OCI-LY7 (cell line): ENCODE measurements at regions not wholly inside any gene's neighbourhood (a gene's known extent, or its start where the extent isn't known, plus 50 kb on each side); places are given as distances from the start of the nearest gene placed in this dataset.

Source experiments
- BruUV-seq: library from RNA; stranded (reverse); fragments of 400-500 nt; replicated peaks from 2 replicates; lab custom pipeline; 2021; lab: Mats Ljungman, UMichigan
- CTCF ChIA-PET: fragments of 300-600 bp; sonication (Branson Sonifier 250); formaldehyde crosslinking; loops from one replicate; lab custom pipeline; 2022; ENCODE audit warnings: antibody characterized with exemption; ENCODE audit not compliant: unreplicated experiment; lab: Charles Lee
- POLR2A ChIA-PET: fragments of 300-600 bp; sonication (Branson Sonifier 250); formaldehyde crosslinking; loops from one replicate; lab custom pipeline; 2022; ENCODE audit warnings: antibody characterized with exemption; lab: Charles Lee
- DNase-seq: peaks from one replicate; pipeline ENCODE4 v3.0.0-alpha.2; 2015; ENCODE audit warnings: low spot score
- H2AFZ ChIP-seq: fragments of 200-600 bp; sonication (generic), shearing (Covaris generic); 2 replicates; pipeline ENCODE4 v1.6.1; 2014; ENCODE audit warnings: mild to moderate bottlenecking, antibody characterized with exemption, low read length, moderate library complexity
- H3K27ac ChIP-seq: fragments of 200-600 bp; sonication (generic); 2 replicates; pipeline ENCODE4 v1.5.1; 2014; ENCODE audit warnings: mixed run types, low read depth, mild to moderate bottlenecking, moderate library complexity, low read length, inconsistent platforms; ENCODE audit not compliant: poor library complexity, severe bottlenecking
- H3K36me3 ChIP-seq: fragments of 200-600 bp; sonication (generic); 2 replicates; pipeline ENCODE4 v1.6.1; 2014; ENCODE audit warnings: mild to moderate bottlenecking, antibody characterized with exemption, low read length, moderate library complexity, mixed read lengths; ENCODE audit not compliant: insufficient read depth
- H3K4me1 ChIP-seq: fragments of 200-600 bp; sonication (generic); 2 replicates; pipeline ENCODE4 v1.5.1; 2014; ENCODE audit warnings: mild to moderate bottlenecking, low read length; ENCODE audit not compliant: insufficient read depth, poor library complexity, severe bottlenecking
- H3K4me2 ChIP-seq: fragments of 200-600 bp; sonication (generic); 2 replicates; pipeline ENCODE4 v1.6.1; 2014; ENCODE audit warnings: mild to moderate bottlenecking, low read length
- H3K4me3 ChIP-seq: fragments of 200-600 bp; sonication (generic); 2 replicates; pipeline ENCODE4 v1.5.1; 2014; ENCODE audit warnings: mild to moderate bottlenecking, low read depth, low read length; ENCODE audit not compliant: poor library complexity, severe bottlenecking
- H3K79me2 ChIP-seq: fragments of 200-600 bp; sonication (generic); 2 replicates; pipeline ENCODE4 v1.6.1; 2016; ENCODE audit warnings: low read depth, mild to moderate bottlenecking, low read length, moderate library complexity, mixed read lengths; ENCODE audit not compliant: insufficient read depth
- H3K9me2 ChIP-seq: fragments of 200-600 bp; sonication (generic); 2 replicates; pipeline ENCODE4 v1.6.1; 2016; ENCODE audit warnings: mild to moderate bottlenecking, low read length, mixed read lengths; ENCODE audit not compliant: insufficient read depth
- H3K9me3 ChIP-seq: fragments of 200-600 bp; sonication (generic); 2 replicates; pipeline ENCODE4 v1.6.1; 2014; ENCODE audit warnings: mild to moderate bottlenecking, mixed run types, low read length, mixed read lengths
- H4K20me1 ChIP-seq: fragments of 200-600 bp; sonication (generic); 2 replicates; pipeline ENCODE4 v1.6.1; 2014; ENCODE audit warnings: mild to moderate bottlenecking, antibody characterized with exemption, low read length, moderate library complexity, mixed read lengths; ENCODE audit not compliant: insufficient read depth
- EZH2phosphoT487 ChIP-seq: fragments of 200-600 bp; sonication (generic); IDR thresholded peaks from 2 replicates; pipeline ENCODE4 v1.6.1; 2018; ENCODE audit warnings: low read depth, borderline replicate concordance, mild to moderate bottlenecking, mixed run types, antibody characterized with exemption, low read length, moderate library complexity, mixed read lengths
- intact Hi-C: fragments of 100-400 bp; cut with micrococcal nuclease; formaldehyde crosslinking; loops from one replicate; pipeline ENCODE4 v1.10.0; 2022; ENCODE audit not compliant: unreplicated experiment
- TF ChIP-seq, protein P1 (sequence below): fragments of 200-600 bp; sonication (generic); conservative IDR thresholded peaks from 2 replicates; pipeline ENCODE4 v1.5.1; 2014; ENCODE audit warnings: mild to moderate bottlenecking, antibody characterized with exemption, low read length, moderate library complexity, mixed read lengths

DNA sequence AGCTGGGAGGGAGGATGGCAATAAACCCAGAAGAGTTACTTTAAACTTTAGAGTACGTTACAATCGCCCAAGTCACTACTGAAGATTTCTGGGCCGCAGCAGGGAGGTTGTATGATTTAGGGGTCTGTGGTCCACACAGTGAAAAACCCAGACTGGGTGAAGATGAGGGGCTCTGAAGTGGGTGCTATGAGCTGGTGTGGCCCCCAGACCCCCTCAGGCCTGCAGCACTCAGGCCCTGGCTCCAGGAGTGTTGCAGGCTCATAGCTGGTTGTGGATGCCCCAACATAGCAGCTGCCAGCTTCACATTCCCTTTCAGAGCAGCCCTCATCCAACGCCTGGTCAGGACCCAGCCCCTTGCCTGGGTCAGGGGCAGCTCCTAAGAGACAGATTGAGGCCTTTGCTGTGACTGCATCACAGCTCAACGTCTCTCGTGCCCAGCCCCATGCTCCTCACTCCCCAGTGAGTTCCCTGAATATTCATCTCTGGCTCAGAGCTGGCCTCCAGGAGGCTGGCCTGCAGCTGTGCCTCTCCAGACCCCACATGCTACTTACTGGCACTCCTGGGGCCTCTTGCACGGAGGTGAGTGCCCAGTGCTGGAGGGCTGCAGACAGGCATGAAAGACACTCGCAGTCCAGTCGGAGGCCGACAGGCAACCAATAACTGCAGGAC is 94.5 kb upstream of the MYCN start:
- H3K4me2 ChIP-seq = no peak overlapping the region
- H3K36me3 ChIP-seq = no peaks in the 10 kb centered on the region
- BruUV-seq = no TSS peak
- H4K20me1 ChIP-seq = no peaks in the 10 kb centered on the region
- no peak overlapping the region for H2AFZ ChIP-seq
- no peaks in the 10 kb centered on the region for H3K9me2 ChIP-seq
- no peaks in the 10 kb centered on the region for H3K4me1 ChIP-seq
- POLR2A ChIA-PET = no interaction called here
- no peak overlapping the region for H3K27ac ChIP-seq
- no peak overlapping the region for H3K4me3 ChIP-seq
- H3K79me2 ChIP-seq = no peaks in the 10 kb centered on the region
- no peaks in the 10 kb centered on the region for H3K9me3 ChIP-seq
- DNase-seq = no peak
- CTCF ChIA-PET = no interaction called here
- no peak for TF ChIP-seq EZH2phosphoT487
- TF ChIP-seq, protein P1, sequence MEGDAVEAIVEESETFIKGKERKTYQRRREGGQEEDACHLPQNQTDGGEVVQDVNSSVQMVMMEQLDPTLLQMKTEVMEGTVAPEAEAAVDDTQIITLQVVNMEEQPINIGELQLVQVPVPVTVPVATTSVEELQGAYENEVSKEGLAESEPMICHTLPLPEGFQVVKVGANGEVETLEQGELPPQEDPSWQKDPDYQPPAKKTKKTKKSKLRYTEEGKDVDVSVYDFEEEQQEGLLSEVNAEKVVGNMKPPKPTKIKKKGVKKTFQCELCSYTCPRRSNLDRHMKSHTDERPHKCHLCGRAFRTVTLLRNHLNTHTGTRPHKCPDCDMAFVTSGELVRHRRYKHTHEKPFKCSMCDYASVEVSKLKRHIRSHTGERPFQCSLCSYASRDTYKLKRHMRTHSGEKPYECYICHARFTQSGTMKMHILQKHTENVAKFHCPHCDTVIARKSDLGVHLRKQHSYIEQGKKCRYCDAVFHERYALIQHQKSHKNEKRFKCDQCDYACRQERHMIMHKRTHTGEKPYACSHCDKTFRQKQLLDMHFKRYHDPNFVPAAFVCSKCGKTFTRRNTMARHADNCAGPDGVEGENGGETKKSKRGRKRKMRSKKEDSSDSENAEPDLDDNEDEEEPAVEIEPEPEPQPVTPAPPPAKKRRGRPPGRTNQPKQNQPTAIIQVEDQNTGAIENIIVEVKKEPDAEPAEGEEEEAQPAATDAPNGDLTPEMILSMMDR = no peak
- intact Hi-C loops = no loop called here

- no peaks in the 10 kb centered on the region for H3K4me1 ChIP-seq
- H3K4me3 ChIP-seq = no peak overlapping the region
- no peak for TF ChIP-seq EZH2phosphoT487
- TF ChIP-seq, protein P1 = no peak
- no peaks in the 10 kb centered on the region for H3K9me3 ChIP-seq
- CTCF ChIA-PET = no interaction called here
- no peaks in the 10 kb centered on the region for H3K36me3 ChIP-seq
- no peak for DNase-seq
- no peaks in the 10 kb centered on the region for H4K20me1 ChIP-seq
- no peak overlapping the region for H2AFZ ChIP-seq
- H3K4me2 ChIP-seq = no peak overlapping the region
- H3K79me2 ChIP-seq = no peaks in the 10 kb centered on the region
- intact Hi-C loops = no loop called here
- POLR2A ChIA-PET = no interaction called here
- H3K9me2 ChIP-seq = no peaks in the 10 kb centered on the region
- H3K27ac ChIP-seq = no peak overlapping the region
- BruUV-seq = no TSS peak
Measured at GRCh38 chr2:15846626-15847025, 93.7 kb upstream of the MYCN start.

GRCh38 chr2:15850534-15850933 is 89.8 kb upstream of the MYCN start:
- H3K27ac ChIP-seq = no peak overlapping the region
- H3K36me3 ChIP-seq = no peaks in the 10 kb centered on the region
- BruUV-seq = no TSS peak
- no peaks in the 10 kb centered on the region for H4K20me1 ChIP-seq
- no peak for TF ChIP-seq EZH2phosphoT487
- TF ChIP-seq, protein P1 = no peak
- POLR2A ChIA-PET = no interaction called here
- no peaks in the 10 kb centered on the region for H3K4me1 ChIP-seq
- no peak for DNase-seq
- no peaks in the 10 kb centered on the region for H3K9me2 ChIP-seq
- CTCF ChIA-PET = no interaction called here
- no peak overlapping the region for H3K4me2 ChIP-seq
- no peaks in the 10 kb centered on the region for H3K9me3 ChIP-seq
- H3K4me3 ChIP-seq = no peak overlapping the region
- intact Hi-C loops = no loop called here
- H2AFZ ChIP-seq = no peak overlapping the region
- no peaks in the 10 kb centered on the region for H3K79me2 ChIP-seq
